ENCODE measurements at regions not wholly inside any gene's neighbourhood (a gene's known extent, or its start where the extent isn't known, plus 50 kb on each side); places are given as distances from the start of the nearest gene placed in this dataset.

- H3K27ac ChIP-seq, result no peak overlapping the region
- in situ Hi-C loops (cut with MboI; ENCODE audit: low sequenced_read_pairs in 4 of 4), result no loop called here
- no peaks in the 10 kb centered on the region for H3K9me3 ChIP-seq
- intact Hi-C loops (cut with DNase I; ENCODE audit: low total_unique reads), result no loop called here
- DNase-seq (no peak), ATAC-seq (no peak)
- no peaks in the 10 kb centered on the region for H3K36me3 ChIP-seq
- H3K4me1 ChIP-seq, result peaks cover 11 to 17% of the 10 kb centered on the region in 2 donors
- no peak overlapping the region for H3K4me3 ChIP-seq
- TF ChIP-seq CTCF (IDR thresholded peaks at IDR 0.05 in 4 of 5, conservative IDR thresholded peaks at IDR 0.05 in 1 of 5) (no peak), POLR2A (IDR thresholded peaks at IDR 0.05) (no peak)
- H3K27me3 ChIP-seq, result no peaks in the 10 kb centered on the region
Measured at GRCh38 chr12:45675534-45675933, 54.0 kb upstream of the ARID2 start.
